Mesothelial cell of epicardium (in vitro differentiated cells): ENCODE measurements at regions not wholly inside any gene's neighbourhood (a gene's known extent, or its start where the extent isn't known, plus 50 kb on each side); places are given as distances from the start of the nearest gene placed in this dataset.
A peak's percentile ranks its signal among the peaks of the same experiment; 100 is the strongest.

Source experiments
- DNase-seq, 2 experiments: peaks; one replicate each; pipeline ENCODE4 v3.0.0; 2021; ENCODE audit warnings: low spot score in 2 of 2; ENCODE audit not compliant: unreplicated experiment in 2 of 2
- H3K27ac Mint-ChIP-seq: 2 replicates; pipeline ENCODE4 v1.8.0; 2021; ENCODE audit warnings: mixed read lengths
- H3K27me3 Mint-ChIP-seq: 2 replicates; pipeline ENCODE4 v1.8.0; 2021; ENCODE audit warnings: low read depth, mixed read lengths
- H3K36me3 Mint-ChIP-seq: 2 replicates; pipeline ENCODE4 v1.8.0; 2021; ENCODE audit warnings: mixed read lengths
- H3K4me1 Mint-ChIP-seq: 2 replicates; pipeline ENCODE4 v1.8.0; 2021; ENCODE audit warnings: mixed read lengths
- H3K4me3 Mint-ChIP-seq: 2 replicates; pipeline ENCODE4 v1.8.0; 2021; ENCODE audit warnings: mild to moderate bottlenecking, moderate library complexity, mixed read lengths
- H3K9me3 Mint-ChIP-seq: 2 replicates; pipeline ENCODE4 v1.8.0; 2021; ENCODE audit warnings: mixed read lengths
- CTCF ChIP-seq: fragments of 200-600 bp; sonication (generic); IDR thresholded peaks from one replicate; pipeline ENCODE4 v1.5.0; 2021; ENCODE audit warnings: antibody characterized with exemption; ENCODE audit not compliant: unreplicated experiment

DNA sequence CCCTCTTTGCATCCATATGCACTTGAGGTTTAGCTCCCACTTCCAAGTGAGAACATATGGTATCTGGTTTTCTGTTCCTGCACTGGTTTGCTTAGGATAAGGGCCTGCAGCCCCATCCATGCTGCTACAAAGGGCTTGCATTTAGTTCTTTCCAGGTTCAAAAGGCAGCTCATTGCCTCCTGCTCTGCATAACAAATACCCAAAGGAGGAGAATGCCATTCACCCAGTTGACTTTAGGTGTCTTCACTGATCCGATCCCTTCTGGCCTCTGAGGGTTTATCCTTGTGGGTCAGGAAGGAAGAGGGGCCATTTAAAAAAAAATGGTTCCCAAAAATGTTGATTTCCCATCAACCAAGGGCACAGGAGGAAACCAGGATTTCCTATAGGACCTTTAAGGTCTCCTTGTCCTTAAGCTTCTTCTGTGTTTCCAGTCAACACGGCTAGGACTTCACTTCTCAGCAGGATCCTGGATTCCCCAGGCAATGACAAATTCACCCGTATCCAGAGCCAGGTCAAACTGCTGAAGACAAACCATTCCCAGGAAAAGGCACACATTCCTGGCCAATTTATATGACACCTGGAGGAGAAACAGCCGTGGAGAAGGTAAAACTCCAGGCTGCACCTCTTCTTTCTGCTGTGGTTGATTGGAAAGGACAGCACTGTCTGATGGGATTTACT lies 447.7 kb upstream of the CDH4 start:
- DNase-seq = no peak
- no peak for TF ChIP-seq CTCF
- Mint-ChIP-seq H3K9me3 (peaks cover 11% of the 10 kb centered on the region), H3K4me1 (peaks cover 18% of the 10 kb centered on the region), H3K27ac (no peak overlapping the region), H3K27me3 (no peaks in the 10 kb centered on the region), H3K4me3 (peak overlapping the region; percentile 47), H3K36me3 (no peaks in the 10 kb centered on the region)

DNA sequence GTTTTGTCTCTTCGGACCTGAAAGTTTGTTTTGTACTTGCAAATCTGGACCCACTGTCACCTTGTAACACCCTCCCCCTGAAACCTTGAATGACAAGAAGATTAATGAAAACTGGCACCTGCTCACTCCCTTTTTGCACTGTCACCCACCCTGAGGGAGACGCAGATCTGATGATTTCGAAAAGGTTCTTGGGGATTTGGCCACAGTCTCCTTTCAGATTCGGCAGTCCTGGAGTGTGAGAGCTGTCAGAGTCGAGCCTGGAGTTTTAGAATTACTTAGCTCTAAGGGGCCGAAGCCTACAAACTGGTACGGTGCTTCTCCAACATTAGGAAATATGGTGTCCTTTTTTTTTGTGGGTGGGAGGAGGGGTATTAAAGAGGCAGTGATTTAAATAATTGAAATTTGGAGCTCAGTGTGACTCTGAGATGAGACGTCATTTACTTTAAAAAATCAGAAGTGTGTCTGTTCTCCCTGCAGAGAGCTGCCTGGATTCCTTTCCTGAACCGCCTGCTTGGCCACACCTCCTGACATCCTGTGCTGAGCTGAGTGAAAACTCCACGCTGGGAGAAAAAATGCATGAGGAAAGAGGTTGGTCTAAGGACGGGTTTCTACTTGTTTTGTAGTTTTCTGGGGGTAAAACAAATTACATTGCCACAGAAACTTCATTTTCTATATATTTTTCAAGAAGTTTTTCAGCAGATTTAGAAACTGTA lies 447.0 kb upstream of the CDH4 start:
- no peak for TF ChIP-seq CTCF
- H3K27ac Mint-ChIP-seq = peak overlapping the region; percentile 27

GRCh38 chr20:60806354-60806753 lies 445.7 kb upstream of the CDH4 start:
- H3K36me3 Mint-ChIP-seq = no peaks in the 10 kb centered on the region
- no peak overlapping the region for H3K27ac Mint-ChIP-seq
- H3K4me3 Mint-ChIP-seq = no peak overlapping the region
- peaks cover under 1% of the 10 kb centered on the region for H3K27me3 Mint-ChIP-seq
- H3K9me3 Mint-ChIP-seq = peaks cover 5% of the 10 kb centered on the region
- DNase-seq = no peak
- peaks cover 18% of the 10 kb centered on the region for H3K4me1 Mint-ChIP-seq
- TF ChIP-seq CTCF = no peak

More for the DNA sequence above, 447.0 kb upstream of the CDH4 start:
- Mint-ChIP-seq H3K36me3 (no peaks in the 10 kb centered on the region), H3K27me3 (no peaks in the 10 kb centered on the region), H3K4me3 (peak overlapping the region; percentile 47), H3K9me3 (peaks cover 10% of the 10 kb centered on the region), H3K4me1 (peaks cover 18% of the 10 kb centered on the region)
- no peak for DNase-seq

DNA sequence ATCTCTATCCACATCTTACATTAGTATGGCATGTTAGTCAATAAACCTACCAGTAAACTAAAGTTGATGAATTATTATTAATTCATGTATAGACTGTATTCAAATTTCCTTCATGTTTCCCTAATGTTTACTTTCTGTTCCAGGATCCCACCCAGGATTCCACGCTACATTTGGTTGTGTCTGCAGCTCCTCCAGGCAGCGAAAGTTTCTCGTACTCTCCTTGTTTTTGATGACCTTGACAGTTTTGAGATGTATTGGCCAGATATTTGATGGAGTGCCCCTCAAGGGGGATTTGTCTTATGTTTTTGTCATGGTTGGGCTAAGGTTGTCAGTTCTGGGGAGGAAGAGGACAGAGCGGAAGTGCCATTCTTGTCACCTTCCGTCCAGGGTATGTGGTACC lies 445.2 kb upstream of the CDH4 start:
- Mint-ChIP-seq H3K4me1 (peaks cover 18% of the 10 kb centered on the region), H3K27me3 (peaks cover 4% of the 10 kb centered on the region), H3K36me3 (no peaks in the 10 kb centered on the region), H3K9me3 (peaks cover 7% of the 10 kb centered on the region), H3K4me3 (no peak overlapping the region), H3K27ac (no peak overlapping the region)
- DNase-seq = no peak
- TF ChIP-seq CTCF = no peak

- H3K9me3 Mint-ChIP-seq = peaks cover 7% of the 10 kb centered on the region
- no peak for TF ChIP-seq CTCF
- peaks cover 18% of the 10 kb centered on the region for H3K4me1 Mint-ChIP-seq
- no peak overlapping the region for H3K27ac Mint-ChIP-seq
- no peak overlapping the region for H3K4me3 Mint-ChIP-seq
- no peaks in the 10 kb centered on the region for H3K36me3 Mint-ChIP-seq
- no peak for DNase-seq
- H3K27me3 Mint-ChIP-seq = peaks cover 9% of the 10 kb centered on the region
Measured at GRCh38 chr20:60808003-60808672, 443.9 kb upstream of the CDH4 start.
